Vagina (tissue), 2 donors: ENCODE measurements at regions not wholly inside any gene's neighbourhood (a gene's known extent, or its start where the extent isn't known, plus 50 kb on each side); places are given as distances from the start of the nearest gene placed in this dataset.

Experiments
- DNase-seq, 2 donors: peaks; one replicate each; pipeline ENCODE4 v3.0.0-alpha.2; 2017; ENCODE audit errors: extremely low spot score in 2 of 2
- H3K27ac ChIP-seq: fragments of 200-600 bp; sonication (generic); one replicate; pipeline ENCODE4 v1.5.1; 2019
- H3K27me3 ChIP-seq: fragments of 200-600 bp; sonication (generic); one replicate; pipeline ENCODE4 v1.5.1; 2019
- H3K36me3 ChIP-seq, 2 donors: fragments of 200-600 bp; sonication (generic); one replicate each; pipeline ENCODE4 v1.5.1; 2017 to 2019
- H3K4me1 ChIP-seq: fragments of 200-600 bp; sonication (generic); one replicate; pipeline ENCODE4 v1.5.1; 2019
- H3K4me3 ChIP-seq, 2 donors: fragments of 200-600 bp; sonication (generic); 1 replicate in 1 of 2; 2 replicates in 1 of 2; pipeline ENCODE4 v1.5.1; 2016 to 2019
- H3K9me3 ChIP-seq: fragments of 200-600 bp; sonication (generic); one replicate; pipeline ENCODE4 v1.5.1; 2019
- POLR2A ChIP-seq, 2 donors: fragments of 450-650 bp; IDR thresholded peaks; one replicate each; pipeline ENCODE4 v1.6.1; 2017; ENCODE audit warnings: antibody characterized with exemption in 2 of 2, mild to moderate bottlenecking in 2 of 2, moderate library complexity in 2 of 2
- POLR2AphosphoS5 ChIP-seq, 2 donors: sonication (generic); formaldehyde crosslinking; IDR thresholded peaks; one replicate each; pipeline ENCODE4 v1.9.0; 2017; ENCODE audit warnings: antibody characterized with exemption in 2 of 2, mild to moderate bottlenecking in 2 of 2, low read depth in 1 of 2; ENCODE audit not compliant: insufficient read depth in 1 of 2
- intact Hi-C: fragments of 100-400 bp; cut with DNase I; formaldehyde crosslinking; loops from one replicate; pipeline ENCODE4 v1.15.1; 2023
- TF ChIP-seq, protein P1 (sequence below), 3 experiments: fragments of 450-650 bp in 2 of 3; fragments of 200-600 bp in 1 of 3; sonication (generic) in 1 of 3; IDR thresholded peaks; one replicate each; pipeline ENCODE4 v1.5.1; 2017 to 2019; ENCODE audit warnings: antibody characterized with exemption in 3 of 3, mild to moderate bottlenecking in 2 of 3, moderate library complexity in 2 of 3

DNA sequence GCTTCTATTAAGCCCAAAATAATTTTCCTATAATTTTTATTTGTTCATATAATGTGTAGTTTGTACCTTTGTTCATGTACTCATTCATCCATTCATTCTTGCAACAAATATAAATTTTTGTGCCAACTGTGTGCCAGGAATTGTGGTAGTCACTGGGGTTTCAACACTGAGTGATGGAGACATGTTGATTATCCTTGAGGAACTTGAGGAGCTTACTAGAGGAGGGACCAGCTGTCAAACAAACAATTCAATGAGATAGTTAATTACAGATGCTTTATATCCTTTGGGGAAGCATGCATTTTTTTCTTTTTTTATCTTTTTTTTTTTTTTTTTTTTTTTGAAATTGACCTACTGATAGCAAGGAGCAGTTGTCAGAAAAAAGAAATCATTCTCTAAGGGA lies 324.8 kb downstream of the GABRG2 start:
- no peaks in the 10 kb centered on the region for H3K36me3 ChIP-seq
- H3K9me3 ChIP-seq: no peaks in the 10 kb centered on the region
- TF ChIP-seq, protein P1, sequence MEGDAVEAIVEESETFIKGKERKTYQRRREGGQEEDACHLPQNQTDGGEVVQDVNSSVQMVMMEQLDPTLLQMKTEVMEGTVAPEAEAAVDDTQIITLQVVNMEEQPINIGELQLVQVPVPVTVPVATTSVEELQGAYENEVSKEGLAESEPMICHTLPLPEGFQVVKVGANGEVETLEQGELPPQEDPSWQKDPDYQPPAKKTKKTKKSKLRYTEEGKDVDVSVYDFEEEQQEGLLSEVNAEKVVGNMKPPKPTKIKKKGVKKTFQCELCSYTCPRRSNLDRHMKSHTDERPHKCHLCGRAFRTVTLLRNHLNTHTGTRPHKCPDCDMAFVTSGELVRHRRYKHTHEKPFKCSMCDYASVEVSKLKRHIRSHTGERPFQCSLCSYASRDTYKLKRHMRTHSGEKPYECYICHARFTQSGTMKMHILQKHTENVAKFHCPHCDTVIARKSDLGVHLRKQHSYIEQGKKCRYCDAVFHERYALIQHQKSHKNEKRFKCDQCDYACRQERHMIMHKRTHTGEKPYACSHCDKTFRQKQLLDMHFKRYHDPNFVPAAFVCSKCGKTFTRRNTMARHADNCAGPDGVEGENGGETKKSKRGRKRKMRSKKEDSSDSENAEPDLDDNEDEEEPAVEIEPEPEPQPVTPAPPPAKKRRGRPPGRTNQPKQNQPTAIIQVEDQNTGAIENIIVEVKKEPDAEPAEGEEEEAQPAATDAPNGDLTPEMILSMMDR (IDR thresholded peaks at IDR 0.05): no peak
- no peak for TF ChIP-seq POLR2AphosphoS5 (IDR thresholded peaks at IDR 0.05; ENCODE audit: insufficient read depth in 1 of 2, low read depth in 1 of 2)
- TF ChIP-seq POLR2A (IDR thresholded peaks at IDR 0.05): no peak
- H3K4me3 ChIP-seq: no peak overlapping the region
- no peak overlapping the region for H3K27ac ChIP-seq
- intact Hi-C loops: no loop called here
- no peak for DNase-seq
- H3K27me3 ChIP-seq: no peaks in the 10 kb centered on the region
- no peaks in the 10 kb centered on the region for H3K4me1 ChIP-seq

DNA sequence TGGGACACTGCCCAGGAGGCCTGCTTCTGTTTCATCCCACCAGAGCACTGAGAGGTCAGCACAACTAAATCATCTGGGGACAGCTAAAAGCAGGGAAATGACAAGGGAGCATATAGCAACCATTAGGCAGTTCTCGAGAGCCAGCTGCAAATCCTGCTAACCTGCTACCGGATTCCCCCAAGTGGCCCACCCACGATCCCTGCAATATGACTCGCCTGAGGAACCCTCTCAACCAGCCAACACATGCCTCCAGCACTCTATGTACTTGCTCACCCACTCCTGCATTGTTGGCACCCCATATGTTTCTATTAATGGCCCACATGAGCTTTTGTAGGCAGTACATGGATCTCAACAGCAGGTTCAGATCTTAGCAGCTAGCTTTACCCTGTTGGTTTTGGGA lies 326.0 kb downstream of the GABRG2 start:
- intact Hi-C loops: no loop called here
- Histone ChIP-seq H3K9me3 (no peaks in the 10 kb centered on the region), H3K27me3 (no peaks in the 10 kb centered on the region), H3K4me1 (no peaks in the 10 kb centered on the region), H3K27ac (no peak overlapping the region), H3K4me3 (no peak overlapping the region), H3K36me3 (no peaks in the 10 kb centered on the region)
- DNase-seq: no peak
- TF ChIP-seq, protein P1 (IDR thresholded peaks at IDR 0.05): no peak
- TF ChIP-seq POLR2A (IDR thresholded peaks at IDR 0.05) (no peak), POLR2AphosphoS5 (IDR thresholded peaks at IDR 0.05; ENCODE audit: insufficient read depth in 1 of 2, low read depth in 1 of 2) (no peak)

DNA sequence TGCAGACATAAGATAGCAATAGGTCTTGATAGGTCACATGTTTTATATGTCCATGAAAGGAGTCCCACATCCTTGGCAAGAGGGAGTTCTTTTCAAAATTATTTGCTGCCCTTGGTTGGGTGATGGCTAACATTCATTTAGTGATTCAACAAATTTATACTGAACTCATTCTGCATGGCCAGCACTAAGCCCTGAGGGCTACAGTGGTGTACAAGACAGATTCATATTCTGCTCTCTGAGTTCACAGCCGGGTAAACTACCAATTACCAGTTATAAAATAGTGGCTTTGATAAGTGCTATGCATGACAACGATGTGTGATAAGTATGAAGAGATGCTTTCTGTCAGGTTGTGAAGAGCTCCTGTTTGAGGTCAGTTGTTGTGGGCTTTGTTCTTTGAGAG lies 340.0 kb downstream of the GABRG2 start:
- TF ChIP-seq POLR2AphosphoS5 (IDR thresholded peaks at IDR 0.05; ENCODE audit: insufficient read depth in 1 of 2, low read depth in 1 of 2) (no peak), POLR2A (IDR thresholded peaks at IDR 0.05) (no peak)
- TF ChIP-seq, protein P1 (IDR thresholded peaks at IDR 0.05): no peak
- no peaks in the 10 kb centered on the region for H3K4me1 ChIP-seq
- DNase-seq: no peak
- H3K27me3 ChIP-seq: no peaks in the 10 kb centered on the region
- no peak overlapping the region for H3K4me3 ChIP-seq
- H3K36me3 ChIP-seq: no peaks in the 10 kb centered on the region
- no peak overlapping the region for H3K27ac ChIP-seq
- no peaks in the 10 kb centered on the region for H3K9me3 ChIP-seq
- intact Hi-C loops: no loop called here

DNA sequence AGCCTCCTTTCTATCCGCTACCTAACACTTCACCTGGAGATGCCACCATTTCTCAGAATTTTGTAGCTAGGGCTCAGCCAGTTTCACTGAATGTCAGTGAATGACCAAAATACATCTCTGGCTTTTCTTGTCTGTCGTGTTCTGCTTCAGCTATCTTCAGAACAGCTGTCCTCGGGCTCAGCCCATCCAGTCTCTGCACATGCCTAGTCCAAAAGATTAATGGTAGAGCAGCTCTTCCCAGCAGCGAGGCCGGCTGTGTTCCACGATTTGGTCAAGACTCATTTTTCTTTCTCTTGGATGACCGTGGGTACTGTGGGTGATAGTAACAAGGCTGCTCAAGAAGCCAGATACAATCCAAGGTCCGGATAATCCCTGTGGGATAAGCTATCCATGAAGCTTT lies 342.8 kb downstream of the GABRG2 start:
- Histone ChIP-seq H3K36me3 (no peaks in the 10 kb centered on the region), H3K27ac (no peak overlapping the region), H3K4me3 (no peak overlapping the region), H3K4me1 (no peaks in the 10 kb centered on the region), H3K27me3 (no peaks in the 10 kb centered on the region), H3K9me3 (no peaks in the 10 kb centered on the region)
- no peak for DNase-seq
- no peak for TF ChIP-seq POLR2AphosphoS5 (IDR thresholded peaks at IDR 0.05; ENCODE audit: insufficient read depth in 1 of 2, low read depth in 1 of 2)
- intact Hi-C loops: no loop called here

DNA sequence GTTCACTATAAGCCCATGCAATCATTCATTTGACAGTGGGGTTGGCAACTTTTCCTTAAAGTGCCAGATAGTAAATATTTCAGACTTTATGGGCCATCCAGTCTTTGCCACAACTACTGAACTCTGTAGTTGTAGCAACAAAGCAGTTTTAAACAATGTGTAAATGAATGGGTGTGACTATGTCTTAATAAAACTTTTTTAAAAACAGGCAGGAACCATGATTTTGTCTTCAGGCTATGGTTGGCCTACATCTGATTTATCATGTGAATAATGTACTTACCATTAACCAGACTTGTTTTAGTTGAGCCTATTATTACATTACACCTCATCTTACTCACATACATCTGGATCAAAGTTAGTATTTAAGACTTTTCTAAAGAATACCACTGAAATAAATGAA lies 361.6 kb downstream of the GABRG2 start:
- no peaks in the 10 kb centered on the region for H3K9me3 ChIP-seq
- H3K4me1 ChIP-seq: no peaks in the 10 kb centered on the region
- intact Hi-C loops: no loop called here
- no peaks in the 10 kb centered on the region for H3K36me3 ChIP-seq
- H3K27ac ChIP-seq: no peak overlapping the region
- TF ChIP-seq, protein P1 (IDR thresholded peaks at IDR 0.05): no peak
- TF ChIP-seq POLR2A (IDR thresholded peaks at IDR 0.05) (no peak), POLR2AphosphoS5 (IDR thresholded peaks at IDR 0.05; ENCODE audit: insufficient read depth in 1 of 2, low read depth in 1 of 2) (no peak)
- no peak overlapping the region for H3K4me3 ChIP-seq
- DNase-seq: no peak
- no peaks in the 10 kb centered on the region for H3K27me3 ChIP-seq

DNA sequence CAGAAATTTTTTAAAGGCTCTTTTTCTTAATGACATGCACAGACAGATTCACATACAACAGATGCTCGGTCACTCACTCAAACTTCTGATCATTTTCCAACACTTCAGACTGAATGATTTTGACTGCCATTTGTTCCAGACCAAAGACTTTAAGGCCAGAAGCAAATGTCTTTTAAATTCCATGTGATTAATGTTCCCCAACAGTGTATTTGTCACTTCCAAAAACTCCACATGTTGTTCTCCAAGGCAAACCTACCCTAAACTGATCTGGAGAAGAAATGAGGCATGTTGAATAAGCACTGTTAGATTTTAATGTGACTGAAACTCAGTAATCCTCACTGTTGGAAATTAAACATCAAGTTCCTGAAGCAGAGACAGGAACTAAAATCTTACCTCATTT lies 366.7 kb downstream of the GABRG2 start:
- H3K4me1 ChIP-seq: no peaks in the 10 kb centered on the region
- no peak overlapping the region for H3K4me3 ChIP-seq
- no peaks in the 10 kb centered on the region for H3K27me3 ChIP-seq
- no peaks in the 10 kb centered on the region for H3K36me3 ChIP-seq
- intact Hi-C loops: no loop called here
- H3K27ac ChIP-seq: no peak overlapping the region
- H3K9me3 ChIP-seq: no peaks in the 10 kb centered on the region
- DNase-seq: no peak
- TF ChIP-seq, protein P1 (IDR thresholded peaks at IDR 0.05): no peak
- no peak for TF ChIP-seq POLR2A (IDR thresholded peaks at IDR 0.05)
- TF ChIP-seq POLR2AphosphoS5 (IDR thresholded peaks at IDR 0.05; ENCODE audit: insufficient read depth in 1 of 2, low read depth in 1 of 2): no peak
